GM12878 (cell line): ENCODE measurements at regions not wholly inside any gene's neighbourhood (a gene's known extent, or its start where the extent isn't known, plus 50 kb on each side); places are given as distances from the start of the nearest gene placed in this dataset.

Source experiments
- ATAC-seq: fragments of 200-7000 bp; cut with Tn5 transposase; 3 replicates; pipeline ENCODE4 v1.9.1; 2020; ENCODE audit warnings: mild to moderate bottlenecking, moderate library complexity
- BruUV-seq: library from RNA; stranded (reverse); fragments of 400-500 nt; replicated peaks from 2 replicates; lab custom pipeline; 2021; lab: Mats Ljungman, UMichigan
- CTCF ChIA-PET: fragments of 300-600 bp; sonication (Branson Sonifier 250); formaldehyde crosslinking; extraction: SDS; loops from one replicate; lab custom pipeline; 2021; ENCODE audit warnings: inconsistent platforms; lab: Yijun Ruan, JAX
- POLR2A ChIA-PET: fragments of 350-600 bp; formaldehyde crosslinking; extraction: SDS; loops from one replicate; lab custom pipeline; 2021; ENCODE audit warnings: inconsistent platforms; lab: Charles Lee
- RAD21 ChIA-PET: fragments of 300-600 bp; sonication (Branson Sonifier 250); formaldehyde crosslinking; loops from one replicate; lab custom pipeline; 2023; ENCODE audit warnings: antibody characterized with exemption; ENCODE audit not compliant: unreplicated experiment; lab: Charles Lee
- SMC1A ChIA-PET: fragments of 300-600 bp; sonication (Branson Sonifier 250); formaldehyde crosslinking; loops from one replicate; lab custom pipeline; 2023; ENCODE audit not compliant: unreplicated experiment, uncharacterized antibody; lab: Charles Lee
- DNase-seq: peaks from one replicate; pipeline ENCODE4 v3.0.0-alpha.2; 2011; ENCODE audit warnings: low read depth, low spot score
- FAIRE-seq: peaks from 3 replicates; lab custom pipeline; 2011; peaks lifted over from hg19 to GRCh38; lab: Jason Lieb, UNC
- H2AFZ ChIP-seq: 2 replicates; pipeline ENCODE4 v1.6.0; 2011; ENCODE audit warnings: low read depth, low read length, control low read depth; ENCODE audit not compliant: control insufficient read depth
- H3K27ac ChIP-seq: 2 replicates; pipeline ENCODE4 v1.5.1; 2011; ENCODE audit warnings: control low read depth; ENCODE audit not compliant: control insufficient read depth, insufficient read depth
- H3K27me3 ChIP-seq, 2 experiments: replicated peaks in 1 of 2; 2 replicates each; pipeline versions ENCODE4 v1.6.0 to v1.6.1; 2011; ENCODE audit warnings: low read length in 1 of 2; ENCODE audit not compliant: control insufficient read depth in 2 of 2, insufficient read depth in 2 of 2
- H3K36me3 ChIP-seq, 2 experiments: 2 replicates each; pipeline ENCODE4 v1.5.1; 2011; ENCODE audit warnings: low read length in 1 of 2; ENCODE audit not compliant: control insufficient read depth in 2 of 2, insufficient read depth in 2 of 2
- H3K4me1 ChIP-seq: 2 replicates; pipeline ENCODE4 v1.6.1; 2011; ENCODE audit warnings: mild to moderate bottlenecking, low read length, moderate library complexity, mixed read lengths; ENCODE audit not compliant: control insufficient read depth, insufficient read depth
- H3K4me2 ChIP-seq: 2 replicates; pipeline ENCODE4 v1.6.0; 2011; ENCODE audit warnings: control low read depth; ENCODE audit not compliant: control insufficient read depth, insufficient read depth
- H3K4me3 ChIP-seq: fragments of 200-600 bp; sonication (generic); 2 replicates; pipeline ENCODE4 v1.5.1; 2016
- H3K79me2 ChIP-seq: 2 replicates; pipeline ENCODE4 v1.6.0; 2011; ENCODE audit warnings: low read length; ENCODE audit not compliant: control insufficient read depth, insufficient read depth
- H3K9ac ChIP-seq: 2 replicates; pipeline ENCODE4 v1.8.0; 2011; ENCODE audit warnings: low read length, control low read depth, mixed read lengths; ENCODE audit not compliant: control insufficient read depth, insufficient read depth
- H3K9me3 ChIP-seq: replicated peaks from 3 replicates; pipeline ENCODE4 v1.5.1; 2011; ENCODE audit warnings: mild to moderate bottlenecking, low read length; ENCODE audit not compliant: control insufficient read depth, insufficient read depth
- H4K20me1 ChIP-seq: 2 replicates; pipeline ENCODE4 v1.6.0; 2011; ENCODE audit not compliant: control insufficient read depth, insufficient read depth
- CREM ChIP-seq: IDR thresholded peaks from 2 replicates; pipeline ENCODE4 v1.6.1; 2014; ENCODE audit warnings: antibody characterized with exemption, low read depth
- HDGF ChIP-seq: fragments of 450-650 bp; IDR thresholded peaks from 2 replicates; pipeline ENCODE4 v1.6.1; 2016; ENCODE audit warnings: antibody characterized with exemption
- HSF1 ChIP-seq: fragments of 150-350 bp; IDR thresholded peaks from 2 replicates; pipeline ENCODE4 v1.6.1; 2014; ENCODE audit warnings: mild to moderate bottlenecking, low read depth, low read length
- IKZF1 ChIP-seq: fragments of 450-650 bp; conservative IDR thresholded peaks from 2 replicates; pipeline ENCODE4 v1.6.1; 2017; ENCODE audit warnings: antibody characterized with exemption, mild to moderate bottlenecking
- IRF3 ChIP-seq: fragments of 450-650 bp; IDR thresholded peaks from 2 replicates; pipeline ENCODE4 v1.6.1; 2014; ENCODE audit warnings: mild to moderate bottlenecking
- LARP7 ChIP-seq: fragments of 450-650 bp; IDR thresholded peaks from 2 replicates; pipeline ENCODE4 v1.6.1; 2017; ENCODE audit warnings: mild to moderate bottlenecking
- MYB ChIP-seq: fragments of 150-350 bp; IDR thresholded peaks from 2 replicates; pipeline ENCODE4 v1.6.1; 2014; ENCODE audit warnings: mild to moderate bottlenecking, low read depth, low read length, borderline replicate concordance
- RELA ChIP-seq: fragments of 450-650 bp; IDR thresholded peaks from 2 replicates; pipeline ENCODE4 v1.8.0; 2014; ENCODE audit warnings: borderline replicate concordance; ENCODE audit not compliant: partially characterized antibody
- YBX1 ChIP-seq: fragments of 450-650 bp; IDR thresholded peaks from 2 replicates; pipeline ENCODE4 v1.6.1; 2016; ENCODE audit warnings: antibody characterized with exemption
- ZBTB11 ChIP-seq: fragments of 450-650 bp; formaldehyde crosslinking; IDR thresholded peaks from 2 replicates; pipeline ENCODE4 v1.5.0; 2022; ENCODE audit warnings: mild to moderate bottlenecking, missing genetic modification characterization
- ZNF274 ChIP-seq: IDR thresholded peaks from one replicate; pipeline ENCODE4 v1.8.0; 2011; ENCODE audit not compliant: insufficient read length, insufficient read depth
- ZNF622 ChIP-seq: fragments of 450-650 bp; IDR thresholded peaks from 2 replicates; pipeline ENCODE4 v1.6.1; 2017; ENCODE audit warnings: mild to moderate bottlenecking, inconsistent platforms
- ZNF687 ChIP-seq: fragments of 450-650 bp; IDR thresholded peaks from 2 replicates; pipeline ENCODE4 v1.6.1; 2017; ENCODE audit warnings: mild to moderate bottlenecking, moderate library complexity
- WGBS: methylation state at CpG from one replicate; pipeline ENCODE4 v1.1.6; 2016; ENCODE audit warnings: low lambda C conversion rate; ENCODE audit not compliant: insufficient replicate concordance, insufficient coverage; ENCODE audit errors: missing lambda C conversion rate; 5-methylcytosine and 5-hydroxymethylcytosine counted together
- in situ Hi-C: fragments of 300-500 bp; cut with MboI; formaldehyde crosslinking; loops from 9 replicates; pipeline ENCODE4 v1.14.3; 2018; ENCODE audit warnings: mixed read lengths
- intact Hi-C: fragments of 100-400 bp; cut with micrococcal nuclease; formaldehyde crosslinking; loops from one replicate; pipeline ENCODE4 v1.14.2; 2022; ENCODE audit not compliant: unreplicated experiment

- TF ChIP-seq ZBTB11 (no peak), IRF3 (no peak), IKZF1 (no peak), HSF1 (no peak), CREM (no peak), LARP7 (no peak)
Measured at GRCh38 chr20:63059684-63060056, 52.9 kb upstream of the BHLHE23 start (continued).

GRCh38 chr20:63058696-63059335 lies 52.1 kb upstream of the BHLHE23 start:
- Histone ChIP-seq H3K27ac (no peak overlapping the region), H3K27me3 (no peaks in the 10 kb centered on the region), H3K79me2 (no peaks in the 10 kb centered on the region), H4K20me1 (no peaks in the 10 kb centered on the region), H2AFZ (no peak overlapping the region), H3K36me3 (no peaks in the 10 kb centered on the region), H3K4me3 (no peak overlapping the region), H3K4me2 (no peak overlapping the region), H3K4me1 (no peaks in the 10 kb centered on the region), H3K9ac (no peak overlapping the region), H3K9me3 (no peaks in the 10 kb centered on the region)
- ChIA-PET SMC1A (interaction anchor here (1.1 kb wide), 2 partner anchors 86 to 123 kb away, joined by 3 to 5 read pairs; no protein-coding TSS in a partner anchor), RAD21 (interaction anchor here (1.1 kb wide), 1 partner anchor 165 kb away, joined by 3 read pairs; no protein-coding TSS in a partner anchor), CTCF (no interaction called here), POLR2A (no interaction called here)
- BruUV-seq: no TSS peak
- intact Hi-C loops: loop anchor here (5.0 kb wide), 1 partner anchor 47 kb away; no protein-coding TSS in a partner anchor
- no peak for ATAC-seq
- no peak for DNase-seq
- no peak for FAIRE-seq
- 48% methylated on average over 12 of the region's 12 CpGs for WGBS
- in situ Hi-C loops: no loop called here
- TF ChIP-seq MYB: no peak
- TF ChIP-seq RELA: no peak
- TF ChIP-seq ZNF274: no peak
- TF ChIP-seq ZNF622: no peak
- TF ChIP-seq YBX1: no peak
- no peak for TF ChIP-seq ZNF687
- TF ChIP-seq HDGF: no peak
